Ishikawa (cell line): ENCODE measurements at regions not wholly inside any gene's neighbourhood (a gene's known extent, or its start where the extent isn't known, plus 50 kb on each side); places are given as distances from the start of the nearest gene placed in this dataset.

Experiments used
- EP300 ChIP-seq: IDR thresholded peaks from 2 replicates; pipeline ENCODE4 v1.6.1; 2012; ENCODE audit warnings: borderline replicate concordance
- FOXM1 ChIP-seq: IDR thresholded peaks from 2 replicates; pipeline ENCODE4 v1.6.1; 2012; ENCODE audit warnings: low read depth, borderline replicate concordance
- NFIC ChIP-seq: IDR thresholded peaks from 2 replicates; pipeline ENCODE4 v1.6.1; 2012
- RAD21 ChIP-seq: IDR thresholded peaks from 2 replicates; pipeline ENCODE4 v1.6.1; 2012; ENCODE audit warnings: low read depth
- TAF1 ChIP-seq: IDR thresholded peaks from 2 replicates; pipeline ENCODE4 v1.6.1; 2012; ENCODE audit warnings: low read depth, mild to moderate bottlenecking
- YY1 ChIP-seq: IDR thresholded peaks from 2 replicates; pipeline ENCODE4 v1.6.1; 2012; ENCODE audit warnings: low read depth

- TF ChIP-seq TAF1, result no peak
- no peak for TF ChIP-seq YY1
- no peak for TF ChIP-seq NFIC
- no peak for TF ChIP-seq EP300
- TF ChIP-seq FOXM1, result no peak
- TF ChIP-seq RAD21, result no peak
Measured at GRCh38 chr4:11687727-11688126, 259.0 kb upstream of the HS3ST1 start.
